Prostate gland (tissue), 2 donors: ENCODE measurements at regions not wholly inside any gene's neighbourhood (a gene's known extent, or its start where the extent isn't known, plus 50 kb on each side); places are given as distances from the start of the nearest gene placed in this dataset.
"Not testable (repeated sequence)": the region's sequence is repeated elsewhere in the genome, so short reads cannot be mapped to it uniquely, and the experiment has no call there.

ENCODE experiments used
- POLR2A ChIP-seq: fragments of 450-650 bp; IDR thresholded peaks from one replicate; pipeline ENCODE4 v1.6.1; 2016; ENCODE audit warnings: antibody characterized with exemption, mild to moderate bottlenecking
- POLR2AphosphoS5 ChIP-seq: sonication (generic); formaldehyde crosslinking; IDR thresholded peaks from one replicate; pipeline ENCODE4 v1.6.1; 2017; ENCODE audit warnings: antibody characterized with exemption
- TF ChIP-seq, protein P1 (sequence below), 4 experiments: fragments of 200-600 bp in 2 of 4; fragments of 450-650 bp in 2 of 4; sonication (generic) in 2 of 4; IDR thresholded peaks; 1 replicate in 3 of 4; 2 replicates in 1 of 4; pipeline ENCODE4 v1.5.1; 2016 to 2019; ENCODE audit warnings: antibody characterized with exemption in 4 of 4, mild to moderate bottlenecking in 2 of 4, moderate library complexity in 2 of 4

DNA sequence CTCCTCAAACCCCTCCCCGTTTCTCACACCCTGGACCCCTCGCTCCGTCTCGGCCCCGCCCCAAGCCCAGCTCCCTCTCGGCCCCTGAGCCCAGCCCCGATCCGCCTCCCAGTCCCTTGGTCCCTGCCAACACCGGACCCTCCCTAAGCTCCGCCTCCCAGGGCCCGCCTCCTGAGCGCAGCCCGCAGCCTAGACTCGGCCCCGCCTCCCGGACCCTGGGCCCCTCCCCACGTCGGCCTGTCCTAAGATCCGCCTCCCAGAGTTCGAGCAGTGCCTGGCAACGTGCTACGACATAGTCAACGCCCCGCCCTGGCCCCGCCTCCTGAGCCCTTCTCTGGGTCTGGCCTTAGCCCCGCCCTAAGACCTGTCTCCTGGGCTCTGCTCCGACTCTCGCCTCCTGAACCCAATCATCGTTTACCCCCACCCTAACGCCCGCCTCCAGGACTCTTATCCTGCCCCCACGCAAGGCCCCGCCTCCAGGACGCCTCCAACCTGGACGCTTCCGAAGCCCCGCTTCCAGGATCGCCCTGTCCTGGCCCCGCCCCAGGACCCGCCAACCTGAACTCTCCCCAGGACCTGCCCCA, 53.1 kb upstream of the ROPN1B start:
- TF ChIP-seq POLR2AphosphoS5 (peak; percentile 74), POLR2A (peak; percentile 54)
- TF ChIP-seq, protein P1, sequence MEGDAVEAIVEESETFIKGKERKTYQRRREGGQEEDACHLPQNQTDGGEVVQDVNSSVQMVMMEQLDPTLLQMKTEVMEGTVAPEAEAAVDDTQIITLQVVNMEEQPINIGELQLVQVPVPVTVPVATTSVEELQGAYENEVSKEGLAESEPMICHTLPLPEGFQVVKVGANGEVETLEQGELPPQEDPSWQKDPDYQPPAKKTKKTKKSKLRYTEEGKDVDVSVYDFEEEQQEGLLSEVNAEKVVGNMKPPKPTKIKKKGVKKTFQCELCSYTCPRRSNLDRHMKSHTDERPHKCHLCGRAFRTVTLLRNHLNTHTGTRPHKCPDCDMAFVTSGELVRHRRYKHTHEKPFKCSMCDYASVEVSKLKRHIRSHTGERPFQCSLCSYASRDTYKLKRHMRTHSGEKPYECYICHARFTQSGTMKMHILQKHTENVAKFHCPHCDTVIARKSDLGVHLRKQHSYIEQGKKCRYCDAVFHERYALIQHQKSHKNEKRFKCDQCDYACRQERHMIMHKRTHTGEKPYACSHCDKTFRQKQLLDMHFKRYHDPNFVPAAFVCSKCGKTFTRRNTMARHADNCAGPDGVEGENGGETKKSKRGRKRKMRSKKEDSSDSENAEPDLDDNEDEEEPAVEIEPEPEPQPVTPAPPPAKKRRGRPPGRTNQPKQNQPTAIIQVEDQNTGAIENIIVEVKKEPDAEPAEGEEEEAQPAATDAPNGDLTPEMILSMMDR (IDR thresholded peaks at IDR 0.05): not testable (repeated sequence)
